ENCODE measurements at regions not wholly inside any gene's neighbourhood (a gene's known extent, or its start where the extent isn't known, plus 50 kb on each side); places are given as distances from the start of the nearest gene placed in this dataset.

DNA sequence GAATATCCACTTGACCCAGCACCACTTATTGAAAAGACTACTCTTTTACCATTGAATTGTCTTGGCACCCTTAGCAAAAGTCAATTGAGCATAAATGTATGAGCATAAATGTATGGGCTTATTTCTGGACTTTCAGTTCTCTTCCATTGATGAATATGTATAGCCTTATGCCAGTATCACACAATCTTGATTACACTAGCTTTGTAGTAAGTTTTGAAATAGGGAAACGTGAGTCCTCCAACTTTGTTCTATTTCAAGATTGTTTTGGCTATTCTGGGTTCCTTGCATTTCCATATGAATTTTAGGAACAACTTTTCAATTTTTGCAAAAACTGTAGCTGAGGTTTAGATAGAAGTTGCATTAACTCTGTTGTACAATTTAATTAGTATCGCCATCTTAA lies 601.0 kb downstream of the TLE1 start:
- intact Hi-C loops (cut with DNase I): no loop called here
- DNase-seq (ENCODE audit: extremely low spot score in 2 of 2): no peak
- Histone ChIP-seq H3K4me1 (peaks cover 9% of the 10 kb centered on the region), H3K36me3 (no peaks in the 10 kb centered on the region), H3K27me3 (no peaks in the 10 kb centered on the region), H3K27ac (no peak overlapping the region), H3K9me3 (no peaks in the 10 kb centered on the region), H3K4me3 (no peak overlapping the region)
- TF ChIP-seq POLR2AphosphoS5 (IDR thresholded peaks at IDR 0.05; ENCODE audit: insufficient read depth in 1 of 2, low read depth in 1 of 2): no peak
- no peak for TF ChIP-seq POLR2A (IDR thresholded peaks at IDR 0.05)
- TF ChIP-seq, protein P1, sequence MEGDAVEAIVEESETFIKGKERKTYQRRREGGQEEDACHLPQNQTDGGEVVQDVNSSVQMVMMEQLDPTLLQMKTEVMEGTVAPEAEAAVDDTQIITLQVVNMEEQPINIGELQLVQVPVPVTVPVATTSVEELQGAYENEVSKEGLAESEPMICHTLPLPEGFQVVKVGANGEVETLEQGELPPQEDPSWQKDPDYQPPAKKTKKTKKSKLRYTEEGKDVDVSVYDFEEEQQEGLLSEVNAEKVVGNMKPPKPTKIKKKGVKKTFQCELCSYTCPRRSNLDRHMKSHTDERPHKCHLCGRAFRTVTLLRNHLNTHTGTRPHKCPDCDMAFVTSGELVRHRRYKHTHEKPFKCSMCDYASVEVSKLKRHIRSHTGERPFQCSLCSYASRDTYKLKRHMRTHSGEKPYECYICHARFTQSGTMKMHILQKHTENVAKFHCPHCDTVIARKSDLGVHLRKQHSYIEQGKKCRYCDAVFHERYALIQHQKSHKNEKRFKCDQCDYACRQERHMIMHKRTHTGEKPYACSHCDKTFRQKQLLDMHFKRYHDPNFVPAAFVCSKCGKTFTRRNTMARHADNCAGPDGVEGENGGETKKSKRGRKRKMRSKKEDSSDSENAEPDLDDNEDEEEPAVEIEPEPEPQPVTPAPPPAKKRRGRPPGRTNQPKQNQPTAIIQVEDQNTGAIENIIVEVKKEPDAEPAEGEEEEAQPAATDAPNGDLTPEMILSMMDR (IDR thresholded peaks at IDR 0.05): no peak

DNA sequence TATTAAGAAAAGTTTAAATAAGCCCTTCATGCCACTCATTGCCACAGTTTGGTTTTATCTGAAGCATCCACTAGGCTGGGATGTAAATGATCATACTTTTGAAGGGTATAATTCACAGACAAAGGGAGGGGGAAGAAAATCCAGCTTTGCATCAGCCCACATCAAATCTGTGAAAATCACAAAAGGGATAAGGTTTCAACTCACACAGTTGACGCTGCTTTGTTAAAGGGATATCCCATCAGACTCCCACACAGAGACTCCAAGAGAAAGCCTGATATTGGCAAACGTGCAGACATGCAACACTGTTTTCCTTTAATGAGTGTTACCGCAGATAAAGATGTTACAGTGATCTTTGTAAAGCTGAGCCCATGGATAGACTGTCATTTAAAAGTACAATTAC lies 602.9 kb downstream of the TLE1 start:
- Histone ChIP-seq H3K27ac (no peak overlapping the region), H3K9me3 (no peaks in the 10 kb centered on the region), H3K4me3 (no peak overlapping the region), H3K27me3 (no peaks in the 10 kb centered on the region), H3K4me1 (peaks cover 16% of the 10 kb centered on the region), H3K36me3 (no peaks in the 10 kb centered on the region)
- no peak for DNase-seq (ENCODE audit: extremely low spot score in 2 of 2)
- TF ChIP-seq POLR2A (IDR thresholded peaks at IDR 0.05) (no peak), POLR2AphosphoS5 (IDR thresholded peaks at IDR 0.05; ENCODE audit: insufficient read depth in 1 of 2, low read depth in 1 of 2) (no peak)
- TF ChIP-seq, protein P1 (IDR thresholded peaks at IDR 0.05): no peak
- intact Hi-C loops (cut with DNase I): no loop called here

DNA sequence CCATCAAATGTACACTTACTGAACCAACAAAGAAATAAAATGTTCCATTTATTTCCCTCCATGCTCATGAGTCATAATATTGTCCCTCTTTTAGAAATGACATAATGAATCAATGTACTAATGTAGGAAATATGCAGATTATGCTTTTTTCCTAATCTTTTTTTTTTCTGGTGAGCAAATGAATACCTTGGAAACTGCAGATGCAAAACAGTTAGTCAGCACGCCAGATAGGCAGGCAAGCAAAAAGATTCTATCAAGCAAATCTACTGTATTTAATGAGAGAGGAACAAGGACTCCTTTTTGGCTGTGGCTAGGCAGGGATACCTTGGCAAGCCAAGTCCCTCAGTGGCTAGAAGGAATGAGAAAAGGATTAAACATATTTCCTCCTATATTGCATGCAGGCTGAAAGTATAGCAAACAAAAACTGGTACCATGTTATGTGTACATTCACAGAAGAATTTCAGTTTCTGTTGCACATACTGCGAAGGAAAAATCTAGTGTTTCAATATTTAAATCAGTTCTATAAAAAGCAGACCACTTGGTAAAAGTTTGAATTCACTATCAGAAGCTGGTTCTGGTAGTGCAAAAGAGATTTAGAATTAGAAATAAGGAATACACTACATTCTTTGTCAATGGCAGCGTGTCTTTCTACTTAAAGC lies 605.4 kb downstream of the TLE1 start:
- no peak overlapping the region for H3K4me3 ChIP-seq
- intact Hi-C loops (cut with DNase I): no loop called here
- peaks cover 16% of the 10 kb centered on the region for H3K4me1 ChIP-seq
- H3K27me3 ChIP-seq: no peaks in the 10 kb centered on the region
- H3K9me3 ChIP-seq: no peaks in the 10 kb centered on the region
- TF ChIP-seq POLR2A (IDR thresholded peaks at IDR 0.05) (no peak), POLR2AphosphoS5 (IDR thresholded peaks at IDR 0.05; ENCODE audit: insufficient read depth in 1 of 2, low read depth in 1 of 2) (no peak)
- TF ChIP-seq, protein P1 (IDR thresholded peaks at IDR 0.05): no peak
- no peak overlapping the region for H3K27ac ChIP-seq
- DNase-seq (ENCODE audit: extremely low spot score in 2 of 2): no peak
- no peaks in the 10 kb centered on the region for H3K36me3 ChIP-seq

DNA sequence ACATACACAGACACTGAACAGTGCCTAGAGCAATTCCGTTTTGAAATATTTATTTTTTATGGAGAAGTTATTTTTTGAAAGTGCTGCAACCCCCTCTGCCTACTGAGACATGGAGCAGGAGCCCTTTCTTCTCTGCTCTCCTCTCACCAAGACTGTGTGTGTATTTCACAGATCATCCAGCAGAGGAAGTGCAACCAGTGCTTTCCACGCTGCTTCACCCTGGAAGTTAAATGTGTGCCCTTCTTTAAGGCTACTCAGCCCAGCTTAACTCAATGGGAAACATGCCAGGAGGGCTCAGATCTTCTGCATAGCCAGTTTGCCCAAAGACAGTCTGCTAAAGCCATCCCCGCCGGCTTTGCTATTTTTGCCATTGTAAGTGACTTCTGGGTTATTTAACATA lies 606.3 kb downstream of the TLE1 start:
- no peak overlapping the region for H3K4me3 ChIP-seq
- H3K4me1 ChIP-seq: peaks cover 16% of the 10 kb centered on the region
- no peak overlapping the region for H3K27ac ChIP-seq
- TF ChIP-seq, protein P1 (IDR thresholded peaks at IDR 0.05): no peak
- TF ChIP-seq POLR2A (IDR thresholded peaks at IDR 0.05) (no peak), POLR2AphosphoS5 (IDR thresholded peaks at IDR 0.05; ENCODE audit: insufficient read depth in 1 of 2, low read depth in 1 of 2) (no peak)
- no peaks in the 10 kb centered on the region for H3K36me3 ChIP-seq
- H3K9me3 ChIP-seq: no peaks in the 10 kb centered on the region
- H3K27me3 ChIP-seq: no peaks in the 10 kb centered on the region
- intact Hi-C loops (cut with DNase I): no loop called here
- no peak for DNase-seq (ENCODE audit: extremely low spot score in 2 of 2)

DNA sequence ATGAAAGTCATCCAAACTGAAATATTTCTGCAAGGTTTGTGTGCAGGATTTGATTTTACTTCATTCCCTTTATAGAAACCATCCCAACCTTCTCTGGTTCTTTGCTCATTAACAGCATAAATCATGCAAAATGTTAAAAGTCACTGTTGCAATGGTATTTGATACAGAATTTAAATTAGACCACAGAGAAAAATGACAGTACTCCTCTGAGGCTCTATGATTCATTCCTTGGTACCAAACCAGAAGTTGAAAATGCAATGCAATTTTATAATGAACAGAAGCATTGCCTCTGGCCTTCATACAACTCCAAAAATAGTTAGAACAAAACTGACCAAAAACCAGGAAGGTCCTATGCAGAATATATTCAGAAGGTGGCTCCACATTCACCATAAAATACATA lies 607.1 kb downstream of the TLE1 start:
- H3K27me3 ChIP-seq: no peaks in the 10 kb centered on the region
- TF ChIP-seq, protein P1 (IDR thresholded peaks at IDR 0.05): no peak
- no peak for TF ChIP-seq POLR2A (IDR thresholded peaks at IDR 0.05)
- no peak for TF ChIP-seq POLR2AphosphoS5 (IDR thresholded peaks at IDR 0.05; ENCODE audit: insufficient read depth in 1 of 2, low read depth in 1 of 2)
- H3K36me3 ChIP-seq: no peaks in the 10 kb centered on the region
- H3K4me1 ChIP-seq: peaks cover 16% of the 10 kb centered on the region
- H3K9me3 ChIP-seq: no peaks in the 10 kb centered on the region
- H3K4me3 ChIP-seq: no peak overlapping the region
- intact Hi-C loops (cut with DNase I): no loop called here
- no peak for DNase-seq (ENCODE audit: extremely low spot score in 2 of 2)
- H3K27ac ChIP-seq: no peak overlapping the region

All from vagina (tissue), 2 donors.